ENCODE measurements at regions not wholly inside any gene's neighbourhood (a gene's known extent, or its start where the extent isn't known, plus 50 kb on each side); places are given as distances from the start of the nearest gene placed in this dataset.

DNA sequence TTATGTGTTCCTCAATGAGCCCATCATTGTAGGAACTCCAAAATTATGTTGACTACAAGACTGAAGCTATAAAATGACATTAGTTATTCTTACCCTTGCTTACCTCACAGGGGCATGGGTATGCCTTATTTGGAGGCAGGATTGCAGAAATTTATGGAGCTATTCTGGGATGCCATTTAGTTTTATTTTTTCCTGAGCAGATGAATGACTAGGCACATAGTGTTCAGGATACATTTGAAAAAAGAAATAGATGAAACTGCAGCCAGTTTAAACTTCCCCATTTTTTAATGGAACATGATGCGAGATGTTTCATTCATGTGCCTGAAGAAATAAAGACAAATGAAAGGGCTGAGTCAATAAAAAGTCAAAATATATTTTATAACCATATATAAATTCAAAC, 399.2 kb upstream of the JAG1 start:
- TF ChIP-seq, protein P1, sequence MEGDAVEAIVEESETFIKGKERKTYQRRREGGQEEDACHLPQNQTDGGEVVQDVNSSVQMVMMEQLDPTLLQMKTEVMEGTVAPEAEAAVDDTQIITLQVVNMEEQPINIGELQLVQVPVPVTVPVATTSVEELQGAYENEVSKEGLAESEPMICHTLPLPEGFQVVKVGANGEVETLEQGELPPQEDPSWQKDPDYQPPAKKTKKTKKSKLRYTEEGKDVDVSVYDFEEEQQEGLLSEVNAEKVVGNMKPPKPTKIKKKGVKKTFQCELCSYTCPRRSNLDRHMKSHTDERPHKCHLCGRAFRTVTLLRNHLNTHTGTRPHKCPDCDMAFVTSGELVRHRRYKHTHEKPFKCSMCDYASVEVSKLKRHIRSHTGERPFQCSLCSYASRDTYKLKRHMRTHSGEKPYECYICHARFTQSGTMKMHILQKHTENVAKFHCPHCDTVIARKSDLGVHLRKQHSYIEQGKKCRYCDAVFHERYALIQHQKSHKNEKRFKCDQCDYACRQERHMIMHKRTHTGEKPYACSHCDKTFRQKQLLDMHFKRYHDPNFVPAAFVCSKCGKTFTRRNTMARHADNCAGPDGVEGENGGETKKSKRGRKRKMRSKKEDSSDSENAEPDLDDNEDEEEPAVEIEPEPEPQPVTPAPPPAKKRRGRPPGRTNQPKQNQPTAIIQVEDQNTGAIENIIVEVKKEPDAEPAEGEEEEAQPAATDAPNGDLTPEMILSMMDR (IDR thresholded peaks at IDR 0.05): no peak
- TF ChIP-seq POLR2A (IDR thresholded peaks at IDR 0.05): no peak
